ENCODE measurements at regions not wholly inside any gene's neighbourhood (a gene's known extent, or its start where the extent isn't known, plus 50 kb on each side); places are given as distances from the start of the nearest gene placed in this dataset.

DNA sequence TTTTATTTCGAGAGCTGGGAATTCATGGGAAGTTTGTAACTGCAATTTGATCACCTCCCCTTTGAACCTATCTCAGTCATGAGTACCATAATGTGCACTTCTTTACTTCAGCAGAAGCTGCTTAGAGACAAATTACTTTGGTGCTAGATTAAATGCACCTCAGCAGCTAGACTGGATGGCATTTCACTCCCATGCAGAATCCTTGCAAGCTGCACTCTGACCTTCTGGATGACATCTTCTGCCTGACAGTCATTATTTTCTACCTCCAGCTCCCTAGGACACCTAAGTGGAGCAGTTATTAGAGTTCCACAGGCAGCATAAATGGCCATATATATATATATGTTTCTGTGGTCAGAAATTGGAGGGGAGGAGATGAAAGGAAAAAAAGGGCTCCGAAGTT is 366.0 kb upstream of the TMPRSS15 start:
- TF ChIP-seq, protein P1, sequence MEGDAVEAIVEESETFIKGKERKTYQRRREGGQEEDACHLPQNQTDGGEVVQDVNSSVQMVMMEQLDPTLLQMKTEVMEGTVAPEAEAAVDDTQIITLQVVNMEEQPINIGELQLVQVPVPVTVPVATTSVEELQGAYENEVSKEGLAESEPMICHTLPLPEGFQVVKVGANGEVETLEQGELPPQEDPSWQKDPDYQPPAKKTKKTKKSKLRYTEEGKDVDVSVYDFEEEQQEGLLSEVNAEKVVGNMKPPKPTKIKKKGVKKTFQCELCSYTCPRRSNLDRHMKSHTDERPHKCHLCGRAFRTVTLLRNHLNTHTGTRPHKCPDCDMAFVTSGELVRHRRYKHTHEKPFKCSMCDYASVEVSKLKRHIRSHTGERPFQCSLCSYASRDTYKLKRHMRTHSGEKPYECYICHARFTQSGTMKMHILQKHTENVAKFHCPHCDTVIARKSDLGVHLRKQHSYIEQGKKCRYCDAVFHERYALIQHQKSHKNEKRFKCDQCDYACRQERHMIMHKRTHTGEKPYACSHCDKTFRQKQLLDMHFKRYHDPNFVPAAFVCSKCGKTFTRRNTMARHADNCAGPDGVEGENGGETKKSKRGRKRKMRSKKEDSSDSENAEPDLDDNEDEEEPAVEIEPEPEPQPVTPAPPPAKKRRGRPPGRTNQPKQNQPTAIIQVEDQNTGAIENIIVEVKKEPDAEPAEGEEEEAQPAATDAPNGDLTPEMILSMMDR (conservative IDR thresholded peaks at IDR 0.05; ENCODE audit: low read length), result no peak
- no peak for TF ChIP-seq EZH2phosphoT487 (IDR thresholded peaks at IDR 0.05; ENCODE audit: borderline replicate concordance, low read depth, low read length)

All from OCI-LY7 (cell line).